ENCODE measurements at regions not wholly inside any gene's neighbourhood (a gene's known extent, or its start where the extent isn't known, plus 50 kb on each side); places are given as distances from the start of the nearest gene placed in this dataset.

- H3K4me3 ChIP-seq: no peak overlapping the region
- no peak overlapping the region for H3K4me2 ChIP-seq (ENCODE audit: control insufficient read depth, insufficient read depth)
- 99% methylated on average over 23 of the region's 23 CpGs for WGBS (ENCODE audit: insufficient coverage, insufficient replicate concordance, low lambda C conversion rate, missing lambda C conversion rate)
- FAIRE-seq: no peak
- in situ Hi-C loops (cut with MboI): no loop called here
- H3K4me1 ChIP-seq (ENCODE audit: control insufficient read depth, insufficient read depth, low read length): no peaks in the 10 kb centered on the region
- no peaks in the 10 kb centered on the region for H3K27me3 ChIP-seq (replicated peaks in 1 of 2; ENCODE audit: control insufficient read depth in 2 of 2, insufficient read depth in 2 of 2, low read length in 1 of 2)
- DNase-seq (ENCODE audit: low read depth, low spot score): no peak
- no peak for ATAC-seq
- H4K20me1 ChIP-seq (ENCODE audit: control insufficient read depth, insufficient read depth): no peaks in the 10 kb centered on the region
- intact Hi-C loops (cut with micrococcal nuclease; ENCODE audit: unreplicated experiment): no loop called here
- TF ChIP-seq PAX5 (IDR thresholded peaks at IDR 0.05; ENCODE audit: borderline replicate concordance, low read depth, low read length) (no peak), SREBF2 (IDR thresholded peaks at IDR 0.05; ENCODE audit: low read length) (no peak), SUPT20H (IDR thresholded peaks at IDR 0.05; ENCODE audit: borderline replicate concordance, control insufficient read depth, low read depth, low read length) (no peak), PBX3 (IDR thresholded peaks at IDR 0.05; ENCODE audit: insufficient replicate concordance, low read depth, low read length) (no peak)
- CTCF ChIA-PET: no interaction called here
- no peaks in the 10 kb centered on the region for H3K9me3 ChIP-seq (replicated peaks; ENCODE audit: control insufficient read depth, insufficient read depth, low read length)
- no peak overlapping the region for H3K9ac ChIP-seq (ENCODE audit: control insufficient read depth, insufficient read depth, low read length)
- H3K79me2 ChIP-seq (ENCODE audit: control insufficient read depth, insufficient read depth, low read length): no peaks in the 10 kb centered on the region
- POLR2A ChIA-PET: no interaction called here
- H3K27ac ChIP-seq (ENCODE audit: control insufficient read depth, insufficient read depth): no peak overlapping the region
- no peak overlapping the region for H2AFZ ChIP-seq (ENCODE audit: control insufficient read depth, low read depth, low read length)
- RAD21 ChIA-PET (ENCODE audit: unreplicated experiment): no interaction called here
- H3K36me3 ChIP-seq (ENCODE audit: control insufficient read depth in 2 of 2, insufficient read depth in 2 of 2, low read length in 1 of 2): peaks cover 4 to 40% of the 10 kb centered on the region in 2 experiments; a peak in 3 of 4 replicates
- BruUV-seq (replicated peaks): no TSS peak
- SMC1A ChIA-PET (ENCODE audit: uncharacterized antibody, unreplicated experiment): interaction anchor here (0.5 kb wide), 1 partner anchor 48 kb away, joined by 3 read pairs; no protein-coding TSS in a partner anchor
Measured at GRCh38 chr12:124430491-124430890, 135.6 kb downstream of the RFLNA start.

- H3K4me1 ChIP-seq (ENCODE audit: control insufficient read depth, insufficient read depth, low read length): no peaks in the 10 kb centered on the region
- no peak overlapping the region for H3K27ac ChIP-seq (ENCODE audit: control insufficient read depth, insufficient read depth)
- SMC1A ChIA-PET (ENCODE audit: uncharacterized antibody, unreplicated experiment): no interaction called here
- POLR2A ChIA-PET: no interaction called here
- in situ Hi-C loops (cut with MboI) (no loop called here), intact Hi-C loops (cut with micrococcal nuclease; ENCODE audit: unreplicated experiment) (no loop called here)
- ATAC-seq: no peak
- WGBS (ENCODE audit: insufficient coverage, insufficient replicate concordance, low lambda C conversion rate, missing lambda C conversion rate): 99% methylated on average over 14 of the region's 15 CpGs
- no peak overlapping the region for H3K4me2 ChIP-seq (ENCODE audit: control insufficient read depth, insufficient read depth)
- no peaks in the 10 kb centered on the region for H3K27me3 ChIP-seq (replicated peaks in 1 of 2; ENCODE audit: control insufficient read depth in 2 of 2, insufficient read depth in 2 of 2, low read length in 1 of 2)
- no peak overlapping the region for H3K4me3 ChIP-seq
- no peak overlapping the region for H2AFZ ChIP-seq (ENCODE audit: control insufficient read depth, low read depth, low read length)
- no TSS peak for BruUV-seq (replicated peaks)
- peaks cover 4 to 41% of the 10 kb centered on the region in 2 experiments; a peak in 3 of 4 replicates for H3K36me3 ChIP-seq (ENCODE audit: control insufficient read depth in 2 of 2, insufficient read depth in 2 of 2, low read length in 1 of 2)
- no peak for DNase-seq (ENCODE audit: low read depth, low spot score)
- RAD21 ChIA-PET (ENCODE audit: unreplicated experiment): no interaction called here
- H4K20me1 ChIP-seq (ENCODE audit: control insufficient read depth, insufficient read depth): no peaks in the 10 kb centered on the region
- no peak overlapping the region for H3K9ac ChIP-seq (ENCODE audit: control insufficient read depth, insufficient read depth, low read length)
- H3K9me3 ChIP-seq (replicated peaks; ENCODE audit: control insufficient read depth, insufficient read depth, low read length): no peaks in the 10 kb centered on the region
- CTCF ChIA-PET: no interaction called here
- no peak for FAIRE-seq
- H3K79me2 ChIP-seq (ENCODE audit: control insufficient read depth, insufficient read depth, low read length): no peaks in the 10 kb centered on the region
- TF ChIP-seq CREM (IDR thresholded peaks at IDR 0.05; ENCODE audit: low read depth): no peak
- no peak for TF ChIP-seq GABPA (IDR thresholded peaks at IDR 0.05; ENCODE audit: low read depth)
- no peak for TF ChIP-seq CHD4 (IDR thresholded peaks at IDR 0.05)
- no peak for TF ChIP-seq CUX1 (IDR thresholded peaks at IDR 0.05; ENCODE audit: insufficient replicate concordance, low read depth, low read length)
- TF ChIP-seq IRF4 (IDR thresholded peaks at IDR 0.05; ENCODE audit: low read depth, low read length): no peak
- no peak for TF ChIP-seq NFIC (IDR thresholded peaks at IDR 0.05; ENCODE audit: low read depth, low read length)
- TF ChIP-seq RELB (IDR thresholded peaks at IDR 0.05; ENCODE audit: low read depth): no peak
Measured at GRCh38 chr12:124429535-124429934, 134.6 kb downstream of the RFLNA start.

All from GM12878 (cell line).